H1 (cell line): ENCODE measurements at regions not wholly inside any gene's neighbourhood (a gene's known extent, or its start where the extent isn't known, plus 50 kb on each side); places are given as distances from the start of the nearest gene placed in this dataset.

Source experiments
- CTCF ChIA-PET: fragments of 300-600 bp; sonication (Branson Sonifier 250); formaldehyde crosslinking; loops from one replicate; lab custom pipeline; 2021; ENCODE audit not compliant: partially characterized antibody; lab: Charles Lee
- POLR2A ChIA-PET: fragments of 300-600 bp; sonication (Branson Sonifier 250); formaldehyde crosslinking; loops from one replicate; lab custom pipeline; 2021; ENCODE audit warnings: inconsistent platforms; ENCODE audit not compliant: partially characterized antibody; lab: Charles Lee
- DNase-seq, 2 experiments: peaks; one replicate each; pipeline versions ENCODE4 v3.0.0 to v3.0.0-alpha.2; 2010 to 2022; ENCODE audit warnings: low spot score in 2 of 2, low read depth in 1 of 2, mixed read lengths in 1 of 2
- FAIRE-seq: peaks from 2 replicates; lab custom pipeline; 2011; peaks lifted over from hg19 to GRCh38; lab: Jason Lieb, UNC
- H2AFZ ChIP-seq: 2 replicates; pipeline ENCODE4 v1.8.1; 2012; ENCODE audit warnings: low read length, inconsistent platforms
- H2AK5ac ChIP-seq: 2 replicates; pipeline ENCODE4 v1.6.1; 2013; ENCODE audit warnings: low read depth, low read length
- H2BK120ac ChIP-seq: replicated peaks from 2 replicates; pipeline ENCODE3; 2013; ENCODE audit warnings: low read depth, low read length, inconsistent platforms
- H2BK12ac ChIP-seq: 2 replicates; pipeline ENCODE4 v1.6.1; 2013; ENCODE audit warnings: low read depth, low read length
- H2BK15ac ChIP-seq: 2 replicates; pipeline ENCODE4 v1.6.1; 2013; ENCODE audit warnings: low read length
- H2BK20ac ChIP-seq: 2 replicates; pipeline ENCODE4 v1.6.1; 2013; ENCODE audit warnings: low read length
- H2BK5ac ChIP-seq: 2 replicates; pipeline ENCODE4 v1.6.1; 2013; ENCODE audit warnings: low read depth, low read length
- H3K14ac ChIP-seq: 2 replicates; pipeline ENCODE4 v1.6.1; 2013; ENCODE audit warnings: inconsistent platforms; ENCODE audit not compliant: insufficient read length
- H3K18ac ChIP-seq: 2 replicates; pipeline ENCODE4 v1.6.1; 2013; ENCODE audit warnings: low read length; ENCODE audit errors: extremely low read depth
- H3K23ac ChIP-seq: 2 replicates; pipeline ENCODE4 v1.6.1; 2013; ENCODE audit warnings: inconsistent platforms; ENCODE audit not compliant: insufficient read length
- H3K23me2 ChIP-seq: 2 replicates; pipeline ENCODE4 v1.6.1; 2013; ENCODE audit warnings: low read depth, low read length
- H3K27ac ChIP-seq: 2 replicates; pipeline ENCODE4 v1.6.1; 2011; ENCODE audit warnings: low read depth, low read length, inconsistent platforms
- H3K27me3 ChIP-seq, 4 experiments: replicated peaks in 1 of 4; 1 replicate in 1 of 4; 2 replicates in 3 of 4; pipeline versions ENCODE4 v1.6.1 to v1.8.1; 2011 to 2013; ENCODE audit warnings: low read length in 3 of 4, mild to moderate bottlenecking in 3 of 4, inconsistent platforms in 2 of 4, mixed read lengths in 2 of 4, moderate library complexity in 1 of 4; ENCODE audit not compliant: control insufficient read depth in 3 of 4, insufficient read depth in 3 of 4; ENCODE audit errors: extremely low read depth in 1 of 4
- H3K36me3 ChIP-seq, 4 experiments: 2 replicates each; pipeline versions ENCODE4 v1.6.1 to v1.8.1; 2011 to 2013; ENCODE audit warnings: mild to moderate bottlenecking in 4 of 4, low read length in 3 of 4, moderate library complexity in 2 of 4, control low read depth in 1 of 4, inconsistent platforms in 1 of 4; ENCODE audit not compliant: insufficient read depth in 4 of 4, control insufficient read depth in 2 of 4
- H3K4ac ChIP-seq: replicated peaks from 2 replicates; pipeline ENCODE3; 2013; ENCODE audit warnings: low read length, low read depth, mixed read lengths, inconsistent platforms; ENCODE audit not compliant: insufficient read length
- H3K4me1 ChIP-seq, 4 experiments: replicated peaks in 1 of 4; 1 replicate in 1 of 4; 2 replicates in 3 of 4; pipeline versions ENCODE4 v1.6.1 to v1.8.1; 2011 to 2013; ENCODE audit warnings: low read length in 3 of 4, inconsistent platforms in 2 of 4, mixed read lengths in 1 of 4; ENCODE audit not compliant: insufficient read depth in 4 of 4, control insufficient read depth in 3 of 4
- H3K4me2 ChIP-seq, 2 experiments: 2 replicates each; pipeline versions ENCODE4 v1.6.1 to v1.8.1; 2011 to 2013; ENCODE audit warnings: low read depth in 2 of 2, low read length in 2 of 2, control low read depth in 1 of 2, inconsistent platforms in 1 of 2, mild to moderate bottlenecking in 1 of 2; ENCODE audit not compliant: insufficient read depth in 1 of 2
- H3K4me3 ChIP-seq, 4 experiments: fragments of 200-600, 300-600 bp in 1 of 4; sonication (generic), shearing (Covaris generic), sonication (Bioruptor Twin) in 1 of 4; 2 replicates each; pipeline versions ENCODE4 v1.5.1 to v1.8.1; 2011 to 2016; ENCODE audit warnings: low read length in 4 of 4, low read depth in 3 of 4, control low read depth in 2 of 4, inconsistent platforms in 2 of 4, mild to moderate bottlenecking in 2 of 4, mixed read lengths in 1 of 4, moderate library complexity in 1 of 4; ENCODE audit not compliant: insufficient read depth in 2 of 4; ENCODE audit errors: extremely low read depth in 1 of 4
- H3K56ac ChIP-seq: replicated peaks from 2 replicates; pipeline ENCODE3; 2013; ENCODE audit warnings: low read depth, mild to moderate bottlenecking, mixed read lengths, low read length, inconsistent platforms; ENCODE audit not compliant: insufficient read length
- H3K79me1 ChIP-seq: 2 replicates; pipeline ENCODE4 v1.6.1; 2013; ENCODE audit warnings: low read depth, low read length, control low read depth
- H3K79me2 ChIP-seq, 2 experiments: 2 replicates each; pipeline versions ENCODE4 v1.6.1 to v1.8.1; 2012 to 2013; ENCODE audit warnings: low read length in 2 of 2, mild to moderate bottlenecking in 2 of 2, inconsistent platforms in 1 of 2; ENCODE audit not compliant: insufficient read depth in 2 of 2, control insufficient read depth in 1 of 2
- H3K9ac ChIP-seq, 4 experiments: replicated peaks in 1 of 4; 1 replicate in 1 of 4; 2 replicates in 3 of 4; pipeline versions ENCODE4 v1.6.1 to v1.8.1; 2011 to 2013; ENCODE audit warnings: low read depth in 3 of 4, low read length in 3 of 4, control low read depth in 2 of 4, mild to moderate bottlenecking in 2 of 4, moderate library complexity in 2 of 4, inconsistent platforms in 1 of 4; ENCODE audit errors: extremely low read depth in 1 of 4
- H3K9me3 ChIP-seq, 2 experiments: 2 replicates each; pipeline versions ENCODE4 v1.6.1 to v1.8.1; 2012 to 2013; ENCODE audit warnings: mild to moderate bottlenecking in 2 of 2, moderate library complexity in 2 of 2, control low read depth in 1 of 2, inconsistent platforms in 1 of 2, low read depth in 1 of 2, low read length in 1 of 2, mixed read lengths in 1 of 2; ENCODE audit not compliant: insufficient read depth in 2 of 2
- H4K20me1 ChIP-seq, 2 experiments: replicated peaks in 1 of 2; 2 replicates each; pipeline versions ENCODE3 to v1.8.1; 2011 to 2013; ENCODE audit warnings: inconsistent platforms in 2 of 2, low read length in 2 of 2, mild to moderate bottlenecking in 1 of 2; ENCODE audit not compliant: insufficient read depth in 2 of 2, control insufficient read depth in 1 of 2
- H4K5ac ChIP-seq: 2 replicates; pipeline ENCODE4 v1.6.1; 2013; ENCODE audit warnings: low read length, low read depth, mixed read lengths, inconsistent platforms; ENCODE audit not compliant: insufficient read length
- H4K8ac ChIP-seq: 2 replicates; pipeline ENCODE4 v1.8.0; 2013; ENCODE audit warnings: mild to moderate bottlenecking, moderate library complexity, low read length, inconsistent platforms; ENCODE audit not compliant: insufficient read depth; ENCODE audit errors: extremely low read depth
- H4K91ac ChIP-seq: replicated peaks from 2 replicates; pipeline ENCODE3; 2013; ENCODE audit warnings: low read length, mixed read lengths, inconsistent platforms; ENCODE audit not compliant: insufficient read length
- ASH2L ChIP-seq: fragments of 200-600, 300-600 bp; sonication (generic); IDR thresholded peaks from one replicate; pipeline ENCODE4 v1.7.1; 2017; ENCODE audit warnings: low read length
- CBX5 ChIP-seq: fragments of 300-800, 300-1000 bp; sonication (generic); IDR thresholded peaks from 2 replicates; pipeline ENCODE4 v1.7.1; 2016; ENCODE audit warnings: antibody characterized with exemption, low read length, low read depth
- CHD2 ChIP-seq: IDR thresholded peaks from 2 replicates; pipeline ENCODE4 v1.6.1; 2012; ENCODE audit warnings: low read length, improper control_type of control experiment
- CTCF ChIP-seq, 3 experiments: IDR thresholded peaks; 1 replicate in 2 of 3; 2 replicates in 1 of 3; pipeline versions ENCODE4 v1.5.1 to v1.6.1; 2011; ENCODE audit warnings: low read length in 3 of 3, mild to moderate bottlenecking in 3 of 3, inconsistent platforms in 2 of 3, low read depth in 1 of 3, moderate library complexity in 1 of 3; ENCODE audit not compliant: insufficient read depth in 1 of 3; ENCODE audit errors: control extremely low read depth in 1 of 3
- JUN ChIP-seq: IDR thresholded peaks from 2 replicates; pipeline ENCODE4 v1.6.1; 2011; ENCODE audit warnings: low read depth, mild to moderate bottlenecking, improper control_type of control experiment, low read length
- KDM1A ChIP-seq: fragments of 200-600, 300-600 bp; sonication (generic); IDR thresholded peaks from 2 replicates; pipeline ENCODE4 v1.7.1; 2016; ENCODE audit warnings: mild to moderate bottlenecking, low read length, borderline replicate concordance
- KDM5A ChIP-seq: fragments of 200-600 bp; IDR thresholded peaks from 2 replicates; pipeline ENCODE4 v1.7.1; 2012; ENCODE audit warnings: mild to moderate bottlenecking, low read length, inconsistent platforms, mixed read lengths
- POLR2A ChIP-seq, 2 experiments: IDR thresholded peaks; 1 replicate in 1 of 2; 2 replicates in 1 of 2; pipeline ENCODE4 v1.6.1; 2011; ENCODE audit warnings: low read depth in 2 of 2, low read length in 2 of 2, mild to moderate bottlenecking in 2 of 2; ENCODE audit errors: control extremely low read depth in 1 of 2
- RNF2 ChIP-seq: fragments of 200-900, 300-1000 bp; sonication (generic); IDR thresholded peaks from 2 replicates; pipeline ENCODE4 v1.7.1; 2016; ENCODE audit warnings: borderline replicate concordance, low read depth, mild to moderate bottlenecking, antibody characterized with exemption, low read length; ENCODE audit not compliant: poor library complexity, severe bottlenecking; ENCODE audit errors: missing control alignments
- RXRA ChIP-seq: IDR thresholded peaks from 2 replicates; pipeline ENCODE4 v1.6.1; 2011; ENCODE audit warnings: low read depth, mild to moderate bottlenecking, low read length, moderate library complexity; ENCODE audit not compliant: insufficient read depth
- SAP30 ChIP-seq: fragments of 300-600 bp; sonication (generic); IDR thresholded peaks from 2 replicates; pipeline ENCODE4 v1.7.1; 2012; ENCODE audit warnings: low read length, moderate library complexity, mild to moderate bottlenecking, inconsistent platforms; ENCODE audit not compliant: insufficient read depth, insufficient replicate concordance
- SP1 ChIP-seq: IDR thresholded peaks from 2 replicates; pipeline ENCODE4 v1.6.1; 2011; ENCODE audit warnings: low read depth, low read length
- SRF ChIP-seq: IDR thresholded peaks from 2 replicates; pipeline ENCODE4 v1.6.1; 2011; ENCODE audit warnings: mild to moderate bottlenecking, low read depth, low read length, moderate library complexity
- WGBS, 2 experiments: shearing (Covaris generic) in 1 of 2; methylation state at CpG; one replicate each; pipeline versions ENCODE4 v1.1.6 to v1.1.7; 2013 to 2015; ENCODE audit warnings: low lambda C conversion rate in 2 of 2, mixed read lengths in 2 of 2, inconsistent platforms in 1 of 2, low coverage in 1 of 2, missing lambda C conversion rate in 1 of 2; ENCODE audit not compliant: insufficient replicate concordance in 2 of 2, insufficient coverage in 1 of 2, insufficient read length in 1 of 2; ENCODE audit errors: extremely low coverage in 1 of 2, missing lambda C conversion rate in 1 of 2; 5-methylcytosine and 5-hydroxymethylcytosine counted together

- H3K9me3 ChIP-seq = peaks cover 29 to 72% of the 10 kb centered on the region in 2 experiments
- TF ChIP-seq RXRA (no peak), KDM5A (no peak), CHD2 (no peak), SP1 (no peak), SRF (no peak), KDM1A (no peak), CTCF (IDR thresholded peaks at IDR 0.05; ENCODE audit: control extremely low read depth in 1 of 3, insufficient read depth in 1 of 3, low read depth in 1 of 3, low read length in 3 of 3) (no peak), SAP30 (no peak), POLR2A (IDR thresholded peaks at IDR 0.05; ENCODE audit: control extremely low read depth in 1 of 2, low read depth in 2 of 2, low read length in 2 of 2) (no peak), RNF2 (no peak), CBX5 (no peak), ASH2L (no peak), JUN (no peak)
These were observed 121.0 kb upstream of the ZNF91 start for GRCh38 chr19:23516266-23516665.

More at GRCh38 chr19:23516266-23516665, 121.0 kb upstream of the ZNF91 start:
- H4K20me1 ChIP-seq = no peaks in the 10 kb centered on the region
- H3K4me3 ChIP-seq = no peak overlapping the region
- WGBS, 2 experiments = 81% methylated on average over 2 of the region's 2 CpGs; no CpG with 5 or more reads in 1 of the 2 experiments
- no peak overlapping the region for H2BK120ac ChIP-seq
- H3K23me2 ChIP-seq = no peaks in the 10 kb centered on the region; the same call in 1 of the 2 replicates
- H3K27ac ChIP-seq = no peak overlapping the region
- H3K18ac ChIP-seq = no peak overlapping the region
- no peak overlapping the region for H4K5ac ChIP-seq
- no peaks in the 10 kb centered on the region for H3K4me1 ChIP-seq
- no peak overlapping the region for H2AFZ ChIP-seq
- no peak overlapping the region for H4K8ac ChIP-seq
- ChIA-PET CTCF (no interaction called here), POLR2A (interaction anchor here (0.6 to 1.0 kb wide), 2 partner anchors 9 to 254 kb away, joined by 3 to 4 read pairs; no protein-coding TSS in a partner anchor)
- H3K79me2 ChIP-seq = no peaks in the 10 kb centered on the region
- no peak overlapping the region for H2BK15ac ChIP-seq
- no peaks in the 10 kb centered on the region for H3K36me3 ChIP-seq
- no peaks in the 10 kb centered on the region for H3K27me3 ChIP-seq
- H3K23ac ChIP-seq = no peak overlapping the region
- H3K4ac ChIP-seq = no peak overlapping the region
- H3K4me2 ChIP-seq = no peak overlapping the region
- H3K14ac ChIP-seq = no peak overlapping the region
- no peak overlapping the region for H2BK20ac ChIP-seq
- no peak overlapping the region for H2BK12ac ChIP-seq
- FAIRE-seq = no peak
- H3K9ac ChIP-seq = no peak overlapping the region
- no peak overlapping the region for H4K91ac ChIP-seq
- H2BK5ac ChIP-seq = no peak overlapping the region
- no peak overlapping the region for H2AK5ac ChIP-seq
- no peak overlapping the region for H3K56ac ChIP-seq
- no peak for DNase-seq
- no peaks in the 10 kb centered on the region for H3K79me1 ChIP-seq
